HEK293 (cell line): ENCODE measurements at regions not wholly inside any gene's neighbourhood (a gene's known extent, or its start where the extent isn't known, plus 50 kb on each side); places are given as distances from the start of the nearest gene placed in this dataset.
"Not testable (repeated sequence)": the region's sequence is repeated elsewhere in the genome, so short reads cannot be mapped to it uniquely, and the experiment has no call there.

Experiments used
- CTCF ChIA-PET: fragments of 350-600 bp; formaldehyde crosslinking; extraction: SDS; loops from one replicate; lab custom pipeline; 2021; ENCODE audit warnings: antibody characterized with exemption; lab: Yijun Ruan, JAX
- POLR2A ChIA-PET: fragments of 300-600 bp; formaldehyde crosslinking; extraction: SDS; loops from one replicate; lab custom pipeline; 2020; ENCODE audit warnings: antibody characterized with exemption, inconsistent platforms; lab: Yijun Ruan, JAX
- H3K27ac ChIP-seq: fragments of 200-500 bp; sonication (Bioruptor generic); 2 replicates; pipeline ENCODE4 v1.5.1; 2014; ENCODE audit warnings: low read depth, low read length, control low read depth, inconsistent platforms; ENCODE audit errors: extremely low read depth
- H3K36me3 ChIP-seq, 2 experiments: fragments of 200-500 bp in 1 of 2; sonication (Bioruptor generic) in 1 of 2; 1 replicate in 1 of 2; 2 replicates in 1 of 2; pipeline ENCODE4 v1.5.1; 2014 to 2017; ENCODE audit warnings: inconsistent platforms in 2 of 2, low read length in 2 of 2; ENCODE audit not compliant: control insufficient read depth in 2 of 2, insufficient read depth in 1 of 2
- H3K4me1 ChIP-seq: fragments of 200-500 bp; sonication (Bioruptor generic); 2 replicates; pipeline ENCODE4 v1.5.1; 2014; ENCODE audit warnings: mild to moderate bottlenecking, low read length, inconsistent platforms; ENCODE audit not compliant: control insufficient read depth, insufficient read depth
- H3K4me3 ChIP-seq: 2 replicates; pipeline ENCODE4 v1.5.1; 2011; ENCODE audit warnings: low read depth, mild to moderate bottlenecking, control low read depth, low read length, moderate library complexity
- H3K9me3 ChIP-seq: fragments of 200-500 bp; sonication (Bioruptor generic); 2 replicates; pipeline ENCODE4 v1.5.1; 2014; ENCODE audit warnings: low read depth, low read length, inconsistent platforms; ENCODE audit not compliant: control insufficient read depth, insufficient read depth
- HOXA7 ChIP-seq: sonication (generic); formaldehyde crosslinking; IDR thresholded peaks from 2 replicates; pipeline ENCODE4 v1.8.1; 2022; ENCODE audit warnings: missing genetic modification reagents, borderline replicate concordance
- YY2 ChIP-seq: fragments of 450-650 bp; formaldehyde crosslinking; IDR thresholded peaks from 2 replicates; pipeline ENCODE4 v1.5.1; 2016; ENCODE audit warnings: missing biosample characterization, missing genetic modification characterization
- ZBTB17 ChIP-seq: fragments of 450-650 bp; formaldehyde crosslinking; IDR thresholded peaks from 2 replicates; pipeline ENCODE4 v1.5.1; 2016; ENCODE audit warnings: missing biosample characterization, missing genetic modification characterization
- ZNF114 ChIP-seq: fragments of 450-650 bp; formaldehyde crosslinking; IDR thresholded peaks from 2 replicates; pipeline ENCODE4 v1.5.0; 2017; ENCODE audit warnings: missing biosample characterization, missing genetic modification characterization
- ZNF555 ChIP-seq: fragments of 450-650 bp; formaldehyde crosslinking; conservative IDR thresholded peaks from 2 replicates; pipeline ENCODE4 v1.5.1; 2017; ENCODE audit warnings: missing biosample characterization, mild to moderate bottlenecking, missing genetic modification characterization, inconsistent platforms
- ZNF626 ChIP-seq: fragments of 450-650 bp; sonication (Bioruptor Pico); formaldehyde crosslinking; IDR thresholded peaks from 2 replicates; pipeline ENCODE4 v1.5.1; 2018; ENCODE audit warnings: missing biosample characterization, missing genetic modification characterization, inconsistent platforms
- ZNF629 ChIP-seq: fragments of 450-650 bp; formaldehyde crosslinking; IDR thresholded peaks from 2 replicates; pipeline ENCODE4 v1.5.1; 2017; ENCODE audit warnings: missing biosample characterization, missing genetic modification characterization
- ZNF654 ChIP-seq: fragments of 450-650 bp; formaldehyde crosslinking; IDR thresholded peaks from 2 replicates; pipeline ENCODE4 v1.5.1; 2016; ENCODE audit warnings: low read depth, missing biosample characterization, missing genetic modification characterization
- ZNF777 ChIP-seq: fragments of 450-650 bp; formaldehyde crosslinking; IDR thresholded peaks from 2 replicates; pipeline ENCODE4 v1.5.1; 2017; ENCODE audit warnings: missing biosample characterization, missing genetic modification characterization, borderline replicate concordance
- TF ChIP-seq, protein P1 (sequence below): fragments of 450-650 bp; formaldehyde crosslinking; IDR thresholded peaks from 2 replicates; pipeline ENCODE4 v1.5.1; 2016; ENCODE audit warnings: missing biosample characterization, missing genetic modification characterization, borderline replicate concordance
- TF ChIP-seq, protein P2 (sequence below): fragments of 450-650 bp; formaldehyde crosslinking; IDR thresholded peaks from 2 replicates; pipeline ENCODE4 v1.5.1; 2016; ENCODE audit warnings: missing biosample characterization, missing genetic modification characterization
- TF ChIP-seq, protein P3 (sequence below): fragments of 450-650 bp; formaldehyde crosslinking; IDR thresholded peaks from 2 replicates; pipeline ENCODE4 v1.5.1; 2016; ENCODE audit warnings: missing biosample characterization, missing genetic modification characterization
- TF ChIP-seq, protein P4 (sequence below): fragments of 450-650 bp; formaldehyde crosslinking; IDR thresholded peaks from 2 replicates; pipeline ENCODE4; 2016; ENCODE audit warnings: missing biosample characterization, missing genetic modification characterization
- TF ChIP-seq, protein P5 (sequence below): fragments of 450-650 bp; formaldehyde crosslinking; IDR thresholded peaks from 2 replicates; pipeline ENCODE4 v1.5.1; 2016; ENCODE audit warnings: missing biosample characterization, missing genetic modification characterization, borderline replicate concordance
- TF ChIP-seq, protein P6 (sequence below): fragments of 450-650 bp; formaldehyde crosslinking; IDR thresholded peaks from 2 replicates; pipeline ENCODE4 v1.5.1; 2016; ENCODE audit warnings: missing biosample characterization, missing genetic modification characterization

DNA sequence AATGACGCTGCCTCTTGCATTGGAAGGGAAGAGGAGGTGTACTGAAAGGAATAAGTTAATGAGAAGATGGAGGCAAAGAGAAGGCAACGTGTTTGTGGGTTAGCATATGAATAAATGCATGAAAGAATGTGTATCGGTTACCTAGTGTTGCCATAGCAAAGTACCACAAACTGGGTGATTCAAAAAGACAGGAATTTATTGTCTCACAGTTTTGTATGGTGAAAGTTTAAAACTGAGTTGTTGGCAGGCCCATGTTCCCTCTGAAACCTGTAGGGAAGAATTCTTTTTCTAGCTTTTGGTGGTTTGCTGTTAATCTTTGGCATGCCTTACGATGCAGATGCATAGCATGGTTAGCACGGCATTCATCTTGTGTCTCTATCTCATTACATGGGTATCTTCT, 729.9 kb downstream of the MECOM start (continued):
- TF ChIP-seq, protein P1, sequence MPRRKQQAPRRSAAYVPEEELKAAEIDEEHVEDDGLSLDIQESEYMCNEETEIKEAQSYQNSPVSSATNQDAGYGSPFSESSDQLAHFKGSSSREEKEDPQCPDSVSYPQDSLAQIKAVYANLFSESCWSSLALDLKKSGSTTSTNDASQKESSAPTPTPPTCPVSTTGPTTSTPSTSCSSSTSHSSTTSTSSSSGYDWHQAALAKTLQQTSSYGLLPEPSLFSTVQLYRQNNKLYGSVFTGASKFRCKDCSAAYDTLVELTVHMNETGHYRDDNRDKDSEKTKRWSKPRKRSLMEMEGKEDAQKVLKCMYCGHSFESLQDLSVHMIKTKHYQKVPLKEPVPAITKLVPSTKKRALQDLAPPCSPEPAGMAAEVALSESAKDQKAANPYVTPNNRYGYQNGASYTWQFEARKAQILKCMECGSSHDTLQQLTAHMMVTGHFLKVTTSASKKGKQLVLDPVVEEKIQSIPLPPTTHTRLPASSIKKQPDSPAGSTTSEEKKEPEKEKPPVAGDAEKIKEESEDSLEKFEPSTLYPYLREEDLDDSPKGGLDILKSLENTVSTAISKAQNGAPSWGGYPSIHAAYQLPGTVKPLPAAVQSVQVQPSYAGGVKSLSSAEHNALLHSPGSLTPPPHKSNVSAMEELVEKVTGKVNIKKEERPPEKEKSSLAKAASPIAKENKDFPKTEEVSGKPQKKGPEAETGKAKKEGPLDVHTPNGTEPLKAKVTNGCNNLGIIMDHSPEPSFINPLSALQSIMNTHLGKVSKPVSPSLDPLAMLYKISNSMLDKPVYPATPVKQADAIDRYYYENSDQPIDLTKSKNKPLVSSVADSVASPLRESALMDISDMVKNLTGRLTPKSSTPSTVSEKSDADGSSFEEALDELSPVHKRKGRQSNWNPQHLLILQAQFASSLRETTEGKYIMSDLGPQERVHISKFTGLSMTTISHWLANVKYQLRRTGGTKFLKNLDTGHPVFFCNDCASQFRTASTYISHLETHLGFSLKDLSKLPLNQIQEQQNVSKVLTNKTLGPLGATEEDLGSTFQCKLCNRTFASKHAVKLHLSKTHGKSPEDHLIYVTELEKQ (tag by site-specific recombination): no peak
- TF ChIP-seq, protein P2, sequence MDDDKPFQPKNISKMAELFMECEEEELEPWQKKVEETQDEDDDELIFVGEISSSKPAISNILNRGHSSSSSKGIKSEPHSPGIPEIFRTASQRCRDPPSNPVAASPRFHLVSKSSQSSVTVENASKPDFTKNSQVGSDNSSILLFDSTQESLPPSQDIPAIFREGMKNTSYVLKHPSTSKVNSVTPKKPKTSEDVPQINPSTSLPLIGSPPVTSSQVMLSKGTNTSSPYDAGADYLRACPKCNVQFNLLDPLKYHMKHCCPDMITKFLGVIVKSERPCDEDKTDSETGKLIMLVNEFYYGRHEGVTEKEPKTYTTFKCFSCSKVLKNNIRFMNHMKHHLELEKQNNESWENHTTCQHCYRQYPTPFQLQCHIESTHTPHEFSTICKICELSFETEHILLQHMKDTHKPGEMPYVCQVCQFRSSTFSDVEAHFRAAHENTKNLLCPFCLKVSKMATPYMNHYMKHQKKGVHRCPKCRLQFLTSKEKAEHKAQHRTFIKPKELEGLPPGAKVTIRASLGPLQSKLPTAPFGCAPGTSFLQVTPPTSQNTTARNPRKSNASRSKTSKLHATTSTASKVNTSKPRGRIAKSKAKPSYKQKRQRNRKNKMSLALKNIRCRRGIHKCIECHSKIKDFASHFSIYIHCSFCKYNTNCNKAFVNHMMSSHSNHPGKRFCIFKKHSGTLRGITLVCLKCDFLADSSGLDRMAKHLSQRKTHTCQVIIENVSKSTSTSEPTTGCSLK: no peak
- TF ChIP-seq, protein P3, sequence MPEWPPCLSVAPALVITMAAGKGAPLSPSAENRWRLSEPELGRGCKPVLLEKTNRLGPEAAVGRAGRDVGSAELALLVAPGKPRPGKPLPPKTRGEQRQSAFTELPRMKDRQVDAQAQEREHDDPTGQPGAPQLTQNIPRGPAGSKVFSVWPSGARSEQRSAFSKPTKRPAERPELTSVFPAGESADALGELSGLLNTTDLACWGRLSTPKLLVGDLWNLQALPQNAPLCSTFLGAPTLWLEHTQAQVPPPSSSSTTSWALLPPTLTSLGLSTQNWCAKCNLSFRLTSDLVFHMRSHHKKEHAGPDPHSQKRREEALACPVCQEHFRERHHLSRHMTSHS (tag by site-specific recombination): no peak

DNA sequence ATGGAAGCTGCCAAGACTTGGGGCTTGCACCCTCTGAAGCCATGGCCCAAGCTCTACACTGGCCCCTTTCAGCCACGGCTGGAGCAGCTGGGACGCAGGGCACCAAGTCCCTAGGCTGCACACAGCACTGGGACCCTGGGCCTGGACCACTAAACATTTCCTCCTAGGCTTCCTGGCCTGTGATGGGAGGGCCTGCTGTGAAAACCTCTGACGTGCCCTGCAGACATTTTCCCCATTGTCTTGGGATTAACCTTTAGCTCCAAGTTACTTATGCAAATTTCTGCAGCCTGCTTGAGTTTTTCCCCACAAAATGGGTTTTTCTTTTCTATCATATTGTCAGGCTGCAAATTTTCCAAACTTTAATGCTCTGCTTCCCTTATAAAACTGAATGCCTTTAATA, 733.5 kb downstream of the MECOM start:
- CTCF ChIA-PET: not testable (repeated sequence)

DNA sequence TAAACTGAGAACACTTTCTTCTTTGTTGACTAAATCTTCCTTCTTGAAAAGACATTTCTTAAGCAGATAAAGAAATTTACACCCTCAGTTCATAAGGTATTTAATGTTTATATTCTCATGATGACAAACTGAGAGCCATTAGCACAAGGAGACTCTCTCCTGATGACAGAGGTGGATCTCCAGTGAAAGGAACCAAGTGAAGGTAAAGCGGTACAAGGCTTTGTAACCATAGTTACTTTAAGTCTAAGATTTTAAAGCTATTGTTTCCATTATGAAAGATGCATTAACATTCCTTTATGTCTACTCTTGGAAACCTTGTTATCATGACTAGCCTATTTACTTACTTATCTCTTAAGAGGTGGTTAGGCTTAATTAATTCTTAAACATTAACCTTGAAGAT, 737.1 kb downstream of the MECOM start:
- POLR2A ChIA-PET: no interaction called here
- H3K4me3 ChIP-seq: no peak overlapping the region
- CTCF ChIA-PET: interaction anchor here (0.9 kb wide), 1 partner anchor 61 kb away, joined by 4 read pairs; no protein-coding TSS in a partner anchor
- no peaks in the 10 kb centered on the region for H3K36me3 ChIP-seq
- H3K27ac ChIP-seq: no peak overlapping the region
- no peaks in the 10 kb centered on the region for H3K9me3 ChIP-seq
- no peaks in the 10 kb centered on the region for H3K4me1 ChIP-seq
- TF ChIP-seq, protein P4, sequence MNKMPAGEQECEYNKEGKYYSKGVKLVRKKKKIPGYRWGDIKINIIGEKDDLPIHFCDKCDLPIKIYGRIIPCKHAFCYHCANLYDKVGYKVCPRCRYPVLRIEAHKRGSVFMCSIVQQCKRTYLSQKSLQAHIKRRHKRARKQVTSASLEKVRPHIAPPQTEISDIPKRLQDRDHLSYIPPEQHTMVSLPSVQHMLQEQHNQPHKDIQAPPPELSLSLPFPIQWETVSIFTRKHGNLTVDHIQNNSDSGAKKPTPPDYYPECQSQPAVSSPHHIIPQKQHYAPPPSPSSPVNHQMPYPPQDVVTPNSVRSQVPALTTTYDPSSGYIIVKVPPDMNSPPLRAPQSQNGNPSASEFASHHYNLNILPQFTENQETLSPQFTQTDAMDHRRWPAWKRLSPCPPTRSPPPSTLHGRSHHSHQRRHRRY: no peak
- no peak for TF ChIP-seq ZNF654 (tag by site-specific recombination)
- no peak for TF ChIP-seq ZNF555
- TF ChIP-seq ZBTB17: no peak
- no peak for TF ChIP-seq ZNF629
- TF ChIP-seq ZNF626: no peak
- no peak for TF ChIP-seq ZNF114 (tag by site-specific recombination)
- TF ChIP-seq, protein P5, sequence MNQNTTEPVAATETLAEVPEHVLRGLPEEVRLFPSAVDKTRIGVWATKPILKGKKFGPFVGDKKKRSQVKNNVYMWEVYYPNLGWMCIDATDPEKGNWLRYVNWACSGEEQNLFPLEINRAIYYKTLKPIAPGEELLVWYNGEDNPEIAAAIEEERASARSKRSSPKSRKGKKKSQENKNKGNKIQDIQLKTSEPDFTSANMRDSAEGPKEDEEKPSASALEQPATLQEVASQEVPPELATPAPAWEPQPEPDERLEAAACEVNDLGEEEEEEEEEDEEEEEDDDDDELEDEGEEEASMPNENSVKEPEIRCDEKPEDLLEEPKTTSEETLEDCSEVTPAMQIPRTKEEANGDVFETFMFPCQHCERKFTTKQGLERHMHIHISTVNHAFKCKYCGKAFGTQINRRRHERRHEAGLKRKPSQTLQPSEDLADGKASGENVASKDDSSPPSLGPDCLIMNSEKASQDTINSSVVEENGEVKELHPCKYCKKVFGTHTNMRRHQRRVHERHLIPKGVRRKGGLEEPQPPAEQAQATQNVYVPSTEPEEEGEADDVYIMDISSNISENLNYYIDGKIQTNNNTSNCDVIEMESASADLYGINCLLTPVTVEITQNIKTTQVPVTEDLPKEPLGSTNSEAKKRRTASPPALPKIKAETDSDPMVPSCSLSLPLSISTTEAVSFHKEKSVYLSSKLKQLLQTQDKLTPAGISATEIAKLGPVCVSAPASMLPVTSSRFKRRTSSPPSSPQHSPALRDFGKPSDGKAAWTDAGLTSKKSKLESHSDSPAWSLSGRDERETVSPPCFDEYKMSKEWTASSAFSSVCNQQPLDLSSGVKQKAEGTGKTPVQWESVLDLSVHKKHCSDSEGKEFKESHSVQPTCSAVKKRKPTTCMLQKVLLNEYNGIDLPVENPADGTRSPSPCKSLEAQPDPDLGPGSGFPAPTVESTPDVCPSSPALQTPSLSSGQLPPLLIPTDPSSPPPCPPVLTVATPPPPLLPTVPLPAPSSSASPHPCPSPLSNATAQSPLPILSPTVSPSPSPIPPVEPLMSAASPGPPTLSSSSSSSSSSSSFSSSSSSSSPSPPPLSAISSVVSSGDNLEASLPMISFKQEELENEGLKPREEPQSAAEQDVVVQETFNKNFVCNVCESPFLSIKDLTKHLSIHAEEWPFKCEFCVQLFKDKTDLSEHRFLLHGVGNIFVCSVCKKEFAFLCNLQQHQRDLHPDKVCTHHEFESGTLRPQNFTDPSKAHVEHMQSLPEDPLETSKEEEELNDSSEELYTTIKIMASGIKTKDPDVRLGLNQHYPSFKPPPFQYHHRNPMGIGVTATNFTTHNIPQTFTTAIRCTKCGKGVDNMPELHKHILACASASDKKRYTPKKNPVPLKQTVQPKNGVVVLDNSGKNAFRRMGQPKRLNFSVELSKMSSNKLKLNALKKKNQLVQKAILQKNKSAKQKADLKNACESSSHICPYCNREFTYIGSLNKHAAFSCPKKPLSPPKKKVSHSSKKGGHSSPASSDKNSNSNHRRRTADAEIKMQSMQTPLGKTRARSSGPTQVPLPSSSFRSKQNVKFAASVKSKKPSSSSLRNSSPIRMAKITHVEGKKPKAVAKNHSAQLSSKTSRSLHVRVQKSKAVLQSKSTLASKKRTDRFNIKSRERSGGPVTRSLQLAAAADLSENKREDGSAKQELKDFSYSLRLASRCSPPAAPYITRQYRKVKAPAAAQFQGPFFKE (tag by site-specific recombination): no peak
- TF ChIP-seq ZNF777 (tag by site-specific recombination): no peak
- TF ChIP-seq HOXA7 (CRISPR knock-in tag): no peak
- TF ChIP-seq, protein P6, sequence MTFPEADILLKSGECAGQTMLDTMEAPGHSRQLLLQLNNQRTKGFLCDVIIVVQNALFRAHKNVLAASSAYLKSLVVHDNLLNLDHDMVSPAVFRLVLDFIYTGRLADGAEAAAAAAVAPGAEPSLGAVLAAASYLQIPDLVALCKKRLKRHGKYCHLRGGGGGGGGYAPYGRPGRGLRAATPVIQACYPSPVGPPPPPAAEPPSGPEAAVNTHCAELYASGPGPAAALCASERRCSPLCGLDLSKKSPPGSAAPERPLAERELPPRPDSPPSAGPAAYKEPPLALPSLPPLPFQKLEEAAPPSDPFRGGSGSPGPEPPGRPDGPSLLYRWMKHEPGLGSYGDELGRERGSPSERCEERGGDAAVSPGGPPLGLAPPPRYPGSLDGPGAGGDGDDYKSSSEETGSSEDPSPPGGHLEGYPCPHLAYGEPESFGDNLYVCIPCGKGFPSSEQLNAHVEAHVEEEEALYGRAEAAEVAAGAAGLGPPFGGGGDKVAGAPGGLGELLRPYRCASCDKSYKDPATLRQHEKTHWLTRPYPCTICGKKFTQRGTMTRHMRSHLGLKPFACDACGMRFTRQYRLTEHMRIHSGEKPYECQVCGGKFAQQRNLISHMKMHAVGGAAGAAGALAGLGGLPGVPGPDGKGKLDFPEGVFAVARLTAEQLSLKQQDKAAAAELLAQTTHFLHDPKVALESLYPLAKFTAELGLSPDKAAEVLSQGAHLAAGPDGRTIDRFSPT (tag by site-specific recombination): no peak
- no peak for TF ChIP-seq YY2 (tag by site-specific recombination)

More for the DNA sequence above, 733.5 kb downstream of the MECOM start:
- H3K9me3 ChIP-seq, H3K27ac ChIP-seq, H3K36me3 ChIP-seq, H3K4me1 ChIP-seq, POLR2A ChIA-PET, H3K4me3 ChIP-seq: not testable (repeated sequence)
